ENCODE measurements at regions not wholly inside any gene's neighbourhood (a gene's known extent, or its start where the extent isn't known, plus 50 kb on each side); places are given as distances from the start of the nearest gene placed in this dataset.

GRCh38 chr1:30089024-30089430 lies 634.4 kb downstream of the MATN1 start (continued):
- TF ChIP-seq ZNF646 (CRISPR knock-in tag; IDR thresholded peaks at IDR 0.05): no peak
- TF ChIP-seq, protein P1, sequence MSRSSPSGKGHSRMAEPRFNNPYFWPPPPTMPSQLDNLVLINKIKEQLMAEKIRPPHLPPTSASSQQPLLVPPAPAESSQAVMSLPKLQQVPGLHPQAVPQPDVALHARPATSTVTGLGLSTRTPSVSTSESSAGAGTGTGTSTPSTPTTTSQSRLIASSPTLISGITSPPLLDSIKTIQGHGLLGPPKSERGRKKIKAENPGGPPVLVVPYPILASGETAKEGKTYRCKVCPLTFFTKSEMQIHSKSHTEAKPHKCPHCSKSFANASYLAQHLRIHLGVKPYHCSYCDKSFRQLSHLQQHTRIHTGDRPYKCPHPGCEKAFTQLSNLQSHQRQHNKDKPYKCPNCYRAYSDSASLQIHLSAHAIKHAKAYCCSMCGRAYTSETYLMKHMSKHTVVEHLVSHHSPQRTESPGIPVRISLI (CRISPR knock-in tag; IDR thresholded peaks at IDR 0.05; ENCODE audit: borderline replicate concordance): no peak
- TF ChIP-seq SYNCRIP (IDR thresholded peaks at IDR 0.05; ENCODE audit: insufficient read depth, low read depth, low read length): no peak
- TF ChIP-seq ARNTL (CRISPR knock-in tag; IDR thresholded peaks at IDR 0.05): no peak
- no peak for TF ChIP-seq ZNF264 (CRISPR knock-in tag; IDR thresholded peaks at IDR 0.05)
- no peak for TF ChIP-seq POLR2G (IDR thresholded peaks at IDR 0.05; ENCODE audit: low read depth, low read length)
